ENCODE measurements at regions not wholly inside any gene's neighbourhood (a gene's known extent, or its start where the extent isn't known, plus 50 kb on each side); places are given as distances from the start of the nearest gene placed in this dataset.
"Not testable (repeated sequence)": the region's sequence is repeated elsewhere in the genome, so short reads cannot be mapped to it uniquely, and the experiment has no call there.

DNA sequence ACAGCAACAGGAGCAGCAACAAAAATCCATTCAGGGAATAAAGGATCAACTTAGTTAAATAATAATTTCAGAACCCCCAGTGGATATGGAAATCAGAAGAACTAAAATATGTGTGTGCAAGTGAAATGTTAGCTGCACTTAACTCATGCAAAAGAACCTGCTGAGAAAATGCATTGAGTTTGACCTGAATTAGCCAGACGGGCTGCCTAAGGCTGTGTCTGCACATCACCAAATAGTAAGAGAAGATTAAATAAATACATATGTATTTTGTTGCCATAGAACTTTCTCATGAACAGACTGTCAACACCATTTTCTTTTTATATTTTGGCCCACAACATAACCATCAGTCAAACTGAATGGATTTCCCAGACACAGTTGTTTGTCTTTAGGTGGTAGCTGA lies 262.0 kb upstream of the PIK3C3 start:
- DNase-seq (ENCODE audit: low read depth) = no peak

GRCh38 chr18:41690332-41691127 lies 264.5 kb upstream of the PIK3C3 start:
- DNase-seq (ENCODE audit: low read depth) = no peak

DNA sequence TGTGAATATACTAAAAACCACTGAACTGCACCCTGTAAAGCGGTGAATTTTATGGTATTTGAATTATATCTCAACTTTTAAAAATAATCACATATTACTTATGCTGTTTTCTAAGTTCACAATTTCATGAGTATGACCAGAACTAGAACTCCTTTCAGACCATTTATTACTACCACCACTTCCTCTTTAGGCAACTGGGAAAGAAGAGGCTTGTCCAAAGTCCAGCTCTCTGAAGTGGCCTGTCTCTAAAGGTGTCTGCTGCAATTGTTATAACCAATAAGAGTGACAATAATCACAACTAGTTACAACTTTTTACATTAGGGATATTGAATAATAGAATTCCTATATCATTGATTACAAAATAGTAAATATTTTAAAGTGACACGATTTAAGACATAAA lies 267.9 kb upstream of the PIK3C3 start:
- no peak for DNase-seq (ENCODE audit: low read depth)

DNA sequence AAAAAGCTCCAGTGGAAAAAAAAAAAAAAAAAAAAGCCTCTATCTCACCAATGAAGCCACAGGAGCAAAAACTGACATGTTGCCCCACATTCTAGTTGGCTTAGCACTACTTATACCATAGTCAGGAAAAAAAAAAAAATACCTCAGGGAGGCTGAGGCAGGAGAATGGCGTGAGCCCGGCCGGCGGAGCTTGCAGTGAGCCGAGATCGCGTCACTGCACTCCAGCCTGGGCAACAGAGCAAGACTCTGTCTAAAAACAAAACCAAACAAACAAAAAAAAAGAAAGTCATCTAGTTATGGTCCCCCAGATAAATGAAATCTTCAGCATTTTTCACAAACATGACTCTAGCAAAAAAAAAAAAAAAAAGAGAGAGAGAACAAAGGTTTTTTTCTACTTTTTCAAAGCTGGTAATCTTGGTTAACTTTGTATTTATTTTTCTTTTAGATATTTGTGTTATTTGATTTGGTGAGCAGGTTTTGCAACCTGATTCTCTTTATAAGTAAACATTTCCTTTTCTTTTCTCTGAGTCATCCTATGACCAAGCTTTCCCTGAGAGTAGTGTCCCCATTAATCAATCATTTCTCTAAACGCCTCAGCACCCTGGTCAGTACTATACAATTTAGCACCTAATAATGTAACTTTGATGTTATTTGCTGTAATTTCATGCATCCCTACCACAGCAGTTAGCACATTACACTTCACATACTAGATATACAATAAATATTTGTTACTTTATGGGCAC lies 273.7 kb upstream of the PIK3C3 start:
- no peak for DNase-seq (ENCODE audit: low read depth)

GRCh38 chr18:41674506-41674905 lies 280.5 kb upstream of the PIK3C3 start:
- no peak for DNase-seq (ENCODE audit: low read depth)

DNA sequence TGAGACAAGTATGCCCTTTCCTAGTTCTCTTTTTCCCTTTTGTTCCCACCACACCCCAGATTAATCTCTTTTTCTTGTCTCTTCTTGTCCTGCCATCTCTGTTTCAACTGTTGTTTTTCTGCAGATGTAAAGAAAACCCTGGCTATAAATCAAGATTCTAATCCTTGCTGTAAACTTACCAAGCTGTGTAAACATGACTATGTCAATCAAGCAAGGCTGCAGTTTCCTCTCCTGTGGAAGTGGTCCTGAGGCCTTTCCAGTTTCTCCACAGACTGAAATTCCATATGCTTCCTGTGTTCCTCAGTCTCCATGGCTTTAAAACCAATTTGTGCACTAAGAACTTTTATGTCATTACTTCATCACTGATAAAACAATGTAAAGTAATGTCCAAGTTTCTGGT lies 288.8 kb upstream of the PIK3C3 start:
- no peak for DNase-seq (ENCODE audit: low read depth)

- no peak for DNase-seq (ENCODE audit: low read depth)
These were observed 289.8 kb upstream of the PIK3C3 start for GRCh38 chr18:41665210-41665609.

DNA sequence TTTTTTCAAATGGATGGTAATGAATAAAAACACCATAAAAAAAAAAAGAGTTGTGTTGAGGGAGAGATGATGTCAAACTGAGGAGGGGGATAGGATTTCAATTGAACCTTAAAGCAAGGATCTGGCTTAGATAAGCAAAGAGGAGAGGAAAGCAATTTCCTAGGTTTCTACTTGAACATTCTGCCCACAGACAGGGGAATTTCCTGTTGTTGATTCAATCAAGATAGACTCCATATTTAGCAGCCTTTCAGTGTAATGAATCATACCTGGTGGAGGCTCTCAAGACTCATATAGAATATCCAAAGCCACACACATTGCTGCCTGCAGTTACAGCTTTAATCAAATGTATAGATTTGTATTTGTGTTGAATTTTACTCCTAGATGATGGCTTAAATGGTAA lies 294.4 kb upstream of the PIK3C3 start:
- no peak for DNase-seq (ENCODE audit: low read depth)

- no peak for DNase-seq (ENCODE audit: low read depth)
These were observed 295.4 kb upstream of the PIK3C3 start for GRCh38 chr18:41659438-41660130.

DNA sequence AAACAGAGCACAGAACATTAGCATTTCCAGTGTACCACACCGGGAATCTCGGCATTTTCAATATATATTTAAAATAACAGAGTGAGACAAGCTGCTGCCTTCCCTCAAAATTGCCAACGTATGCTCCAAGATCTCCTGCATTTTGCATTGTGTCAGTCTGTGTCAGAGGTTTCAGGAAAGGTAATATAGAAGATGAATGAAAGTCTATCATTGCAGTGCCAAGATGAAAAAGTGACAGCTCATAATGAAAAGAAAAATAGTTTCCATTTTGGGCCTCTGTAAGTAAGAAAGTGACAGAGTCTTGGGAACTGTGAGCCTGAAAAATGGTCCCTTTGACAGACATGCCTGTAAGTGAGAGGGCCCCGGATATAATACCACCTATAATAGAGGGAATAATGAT lies 297.8 kb upstream of the PIK3C3 start:
- no peak for DNase-seq (ENCODE audit: low read depth)

GRCh38 chr18:41655074-41655473 lies 300.0 kb upstream of the PIK3C3 start:
- DNase-seq (ENCODE audit: low read depth) = no peak

DNA sequence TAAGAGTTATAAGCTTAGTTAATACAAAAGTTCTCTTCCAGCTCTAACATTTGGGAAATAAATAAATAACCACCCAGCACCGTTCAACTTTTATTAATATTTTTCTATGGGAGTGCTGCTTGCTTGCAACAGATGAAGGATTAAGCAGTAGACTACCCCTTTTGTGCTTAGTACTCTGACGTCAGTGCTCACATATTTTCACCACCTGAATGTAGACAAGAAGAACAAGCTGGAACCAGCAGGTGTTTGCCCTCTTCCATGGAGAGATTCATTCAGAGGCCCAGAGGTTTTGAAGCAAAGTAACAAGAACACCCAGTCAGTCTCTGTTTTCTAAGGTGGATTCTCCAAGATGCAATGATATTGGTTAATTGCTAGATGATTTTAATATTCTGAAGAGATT lies 307.1 kb upstream of the PIK3C3 start:
- DNase-seq (ENCODE audit: low read depth) = no peak

DNA sequence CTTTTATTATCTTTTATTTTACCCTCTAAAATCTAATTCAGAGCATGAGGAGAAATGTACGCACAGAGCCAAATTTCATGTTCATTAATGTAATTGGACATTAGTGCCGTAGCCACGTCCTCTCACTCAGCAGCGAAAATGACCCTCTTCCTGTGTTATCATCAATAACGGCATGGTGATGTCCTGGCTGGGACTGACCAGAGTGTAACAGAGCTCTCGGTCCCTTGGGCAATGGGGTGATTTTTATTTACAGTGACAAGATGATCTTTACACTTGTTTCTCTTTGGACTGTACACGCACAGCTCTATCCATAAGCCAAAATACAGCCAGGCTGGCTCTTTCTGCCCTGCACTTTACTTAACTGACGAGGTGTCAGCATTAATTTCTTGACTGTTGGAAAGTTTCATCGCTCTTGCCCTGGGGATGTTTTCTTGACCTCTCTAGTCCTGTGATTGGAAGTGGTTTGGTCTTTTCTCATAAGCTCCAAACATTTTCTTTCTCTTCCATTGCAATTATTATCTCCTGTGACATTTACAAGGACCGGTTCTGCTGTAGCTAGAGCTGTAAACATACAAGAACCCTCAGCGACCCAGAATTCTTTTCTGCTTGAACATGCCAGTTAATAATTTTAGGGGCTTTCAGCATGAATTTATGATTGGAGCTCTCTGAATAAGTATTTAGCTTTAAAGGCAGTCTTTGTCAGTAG lies 308.0 kb upstream of the PIK3C3 start:
- DNase-seq (ENCODE audit: low read depth) = no peak

DNA sequence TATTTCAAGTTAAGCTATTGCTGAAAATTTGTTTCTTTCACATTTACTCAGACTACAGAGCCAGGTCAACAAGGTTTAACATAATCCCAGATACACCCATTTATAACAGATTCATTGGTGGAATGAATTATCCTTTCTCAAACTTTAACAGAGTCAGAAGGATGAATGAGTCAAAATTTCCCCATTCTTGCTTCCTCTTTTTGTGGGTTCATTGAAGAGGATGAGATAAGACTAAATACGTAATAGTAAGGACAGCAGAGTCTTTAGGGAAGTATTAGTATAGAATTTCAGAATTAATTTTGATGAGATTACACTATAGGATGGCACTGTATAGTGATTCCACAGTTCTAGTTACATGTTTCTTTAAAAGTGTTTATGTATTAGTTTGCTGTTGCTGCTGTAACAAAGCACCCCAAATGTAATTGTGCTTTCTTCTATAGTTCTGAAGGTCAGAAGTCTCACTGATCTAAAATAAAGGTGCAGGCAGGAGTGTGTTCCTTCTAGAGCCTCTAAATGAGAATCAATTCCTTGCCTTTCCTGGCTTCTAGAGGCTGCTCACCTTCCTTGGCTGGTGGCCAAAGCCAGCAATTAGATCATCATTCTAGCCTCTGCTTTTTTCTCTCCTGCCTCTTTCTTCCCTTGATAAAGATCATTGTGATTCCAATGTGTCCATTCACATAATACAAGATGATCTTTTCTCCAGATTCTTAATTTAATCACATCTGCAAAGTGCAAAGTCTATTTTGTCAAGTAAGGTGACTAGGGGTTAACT lies 309.3 kb upstream of the PIK3C3 start:
- no peak for DNase-seq (ENCODE audit: low read depth)

- DNase-seq (ENCODE audit: low read depth) = no peak
These were observed 310.6 kb upstream of the PIK3C3 start for GRCh38 chr18:41644466-41644865.

DNA sequence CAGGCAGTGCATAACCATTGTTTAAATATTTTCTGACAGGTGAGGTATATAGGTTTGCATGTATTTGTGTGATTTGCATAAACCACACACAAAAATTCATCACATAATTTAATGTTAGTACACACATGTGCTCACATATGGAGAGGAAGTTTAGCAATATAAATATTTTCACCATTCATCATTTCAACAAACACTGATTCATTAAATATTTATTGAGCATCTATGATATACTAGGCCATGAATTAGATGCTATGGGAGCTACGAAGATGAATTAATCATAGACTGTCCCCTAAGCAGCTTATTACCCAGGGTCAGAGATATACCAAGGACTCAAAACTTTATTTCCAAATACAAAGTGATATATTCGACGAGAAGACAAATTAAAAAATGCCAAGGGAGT lies 311.6 kb upstream of the PIK3C3 start:
- DNase-seq (ENCODE audit: low read depth) = no peak

GRCh38 chr18:41642756-41643155 lies 312.3 kb upstream of the PIK3C3 start:
- no peak for DNase-seq (ENCODE audit: low read depth)

GRCh38 chr18:41639218-41639617 lies 315.8 kb upstream of the PIK3C3 start:
- no peak for DNase-seq (ENCODE audit: low read depth)

DNA sequence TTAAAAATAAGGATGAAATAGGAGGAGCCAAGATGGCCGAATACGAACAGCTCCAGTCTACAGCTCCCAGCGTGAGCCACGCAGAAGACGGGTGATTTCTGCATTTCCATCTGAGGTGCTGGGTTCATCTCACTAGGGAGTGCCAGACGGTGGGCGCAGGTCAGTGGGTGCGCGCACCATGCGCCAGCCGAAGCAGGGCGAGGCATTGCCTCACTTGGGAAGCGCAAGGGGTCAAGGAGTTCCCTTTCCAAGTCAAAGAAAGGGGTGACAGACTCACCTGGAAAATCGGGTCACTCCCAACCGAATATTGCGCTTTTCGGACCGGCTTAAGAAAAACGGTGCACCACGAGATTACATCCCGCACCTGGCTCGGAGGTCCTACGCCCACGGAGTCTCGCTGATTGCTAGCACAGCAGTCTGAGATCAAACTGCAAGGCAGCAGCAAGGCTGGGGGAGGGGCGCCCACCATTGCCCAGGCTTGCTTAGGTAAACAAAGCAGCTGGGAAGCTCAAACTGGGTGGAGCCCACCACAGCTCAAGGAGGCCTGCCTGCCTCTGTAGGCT lies 323.2 kb upstream of the PIK3C3 start:
- DNase-seq (ENCODE audit: low read depth) = not testable (repeated sequence)

- DNase-seq (ENCODE audit: low read depth) = no peak
These were observed 324.7 kb upstream of the PIK3C3 start for GRCh38 chr18:41630232-41630886.

GRCh38 chr18:41624460-41624859 lies 330.6 kb upstream of the PIK3C3 start:
- DNase-seq (ENCODE audit: low read depth) = peak; percentile 2

Data from RPMI7951 (cell line).